Fibroblast of lung (primary cell): ENCODE measurements at regions not wholly inside any gene's neighbourhood (a gene's known extent, or its start where the extent isn't known, plus 50 kb on each side); places are given as distances from the start of the nearest gene placed in this dataset.

Experiments used
- DNase-seq, 2 donors: peaks; one replicate each; pipeline versions ENCODE4 v3.0.0 to v3.0.0-alpha.2; 2010; ENCODE audit warnings: low read depth in 2 of 2
- H2AFZ ChIP-seq: 2 replicates; pipeline ENCODE4 v1.5.1; 2012; ENCODE audit warnings: low read length, control low read depth, inconsistent platforms
- H3K27ac ChIP-seq: 2 replicates; pipeline ENCODE4 v1.5.1; 2011; ENCODE audit warnings: low read length, control low read depth; ENCODE audit not compliant: insufficient read depth
- H3K27me3 ChIP-seq: 2 replicates; pipeline ENCODE4 v1.5.1; 2011; ENCODE audit warnings: mild to moderate bottlenecking, low read length; ENCODE audit not compliant: control insufficient read depth, insufficient read depth
- H3K36me3 ChIP-seq: 2 replicates; pipeline ENCODE4 v1.5.1; 2011; ENCODE audit warnings: low read length; ENCODE audit not compliant: control insufficient read depth, insufficient read depth
- H3K4me1 ChIP-seq: 2 replicates; pipeline ENCODE4 v1.5.1; 2011; ENCODE audit warnings: low read length; ENCODE audit not compliant: control insufficient read depth, insufficient read depth; ENCODE audit errors: extremely low read depth
- H3K4me2 ChIP-seq: 2 replicates; pipeline ENCODE4 v1.5.1; 2011; ENCODE audit warnings: low read length, control low read depth; ENCODE audit not compliant: insufficient read depth; ENCODE audit errors: extremely low read depth
- H3K4me3 ChIP-seq, 4 experiments: fragments of 200-600 bp in 1 of 4; sonication (generic) in 1 of 4; replicated peaks in 1 of 4; 2 replicates each; pipeline ENCODE4 v1.5.1; 2011 to 2016; ENCODE audit warnings: low read length in 4 of 4, low read depth in 3 of 4, mild to moderate bottlenecking in 3 of 4, control low read depth in 2 of 4, inconsistent platforms in 1 of 4, mixed read lengths in 1 of 4; ENCODE audit not compliant: insufficient read depth in 1 of 4; ENCODE audit errors: control extremely low read depth in 1 of 4
- H3K79me2 ChIP-seq: 2 replicates; pipeline ENCODE4 v1.5.1; 2012; ENCODE audit warnings: mild to moderate bottlenecking, low read length, inconsistent platforms; ENCODE audit not compliant: control insufficient read depth, insufficient read depth
- H3K9ac ChIP-seq: 2 replicates; pipeline ENCODE4 v1.5.1; 2011; ENCODE audit warnings: mild to moderate bottlenecking, low read length, control low read depth; ENCODE audit not compliant: insufficient read depth
- H3K9me3 ChIP-seq: 2 replicates; pipeline ENCODE4 v1.5.1; 2012; ENCODE audit warnings: low read depth, low read length; ENCODE audit not compliant: control insufficient read depth, insufficient read depth
- H4K20me1 ChIP-seq: 2 replicates; pipeline ENCODE4 v1.5.1; 2011; ENCODE audit warnings: low read length; ENCODE audit not compliant: control insufficient read depth, insufficient read depth; ENCODE audit errors: extremely low read depth
- EZH2 ChIP-seq: IDR thresholded peaks from 2 replicates; pipeline ENCODE4 v1.5.1; 2012; ENCODE audit warnings: low read length, control low read depth, mild to moderate bottlenecking; ENCODE audit errors: missing control alignments
- TF ChIP-seq, protein P1 (sequence below), 2 donors: IDR thresholded peaks in 1 of 2; conservative IDR thresholded peaks in 1 of 2; 1 replicate in 1 of 2; 2 replicates in 1 of 2; pipeline ENCODE4 v1.5.1; 2011 to 2012; ENCODE audit warnings: low read length in 2 of 2, control low read depth in 1 of 2, inconsistent platforms in 1 of 2, low read depth in 1 of 2, mild to moderate bottlenecking in 1 of 2

DNA sequence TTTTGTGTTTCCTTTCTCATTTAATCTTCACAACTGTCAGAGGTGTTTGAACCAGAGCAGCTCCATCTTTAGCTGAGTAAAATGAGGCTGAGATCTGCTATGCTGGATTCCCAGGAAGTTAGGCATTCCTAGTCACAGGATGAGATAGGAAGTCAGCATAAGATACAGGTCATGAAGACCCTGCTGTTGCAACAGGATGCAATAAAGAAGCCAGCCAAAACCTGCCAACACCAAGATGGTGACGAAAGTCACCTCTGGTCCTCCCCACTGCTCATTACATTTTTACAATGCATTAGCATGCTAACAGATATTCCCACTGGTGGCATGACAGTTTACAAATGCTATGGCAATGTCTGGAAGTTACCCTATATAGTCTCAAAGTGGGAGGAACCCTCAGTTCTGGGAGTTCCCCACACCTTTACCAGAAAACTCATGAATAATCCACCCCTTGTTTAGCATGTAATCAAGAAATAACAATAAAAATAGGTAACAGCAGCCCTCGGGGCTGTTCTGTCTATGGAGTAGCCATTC, 262.2 kb upstream of the FERMT1 start:
- Histone ChIP-seq H3K4me1 (no peaks in the 10 kb centered on the region), H3K27me3 (no peaks in the 10 kb centered on the region), H2AFZ (no peak overlapping the region), H4K20me1 (no peaks in the 10 kb centered on the region), H3K27ac (no peak overlapping the region), H3K36me3 (no peaks in the 10 kb centered on the region), H3K79me2 (no peaks in the 10 kb centered on the region), H3K4me3 (no peak overlapping the region), H3K9me3 (no peaks in the 10 kb centered on the region), H3K9ac (no peak overlapping the region), H3K4me2 (no peak overlapping the region)
- TF ChIP-seq, protein P1, sequence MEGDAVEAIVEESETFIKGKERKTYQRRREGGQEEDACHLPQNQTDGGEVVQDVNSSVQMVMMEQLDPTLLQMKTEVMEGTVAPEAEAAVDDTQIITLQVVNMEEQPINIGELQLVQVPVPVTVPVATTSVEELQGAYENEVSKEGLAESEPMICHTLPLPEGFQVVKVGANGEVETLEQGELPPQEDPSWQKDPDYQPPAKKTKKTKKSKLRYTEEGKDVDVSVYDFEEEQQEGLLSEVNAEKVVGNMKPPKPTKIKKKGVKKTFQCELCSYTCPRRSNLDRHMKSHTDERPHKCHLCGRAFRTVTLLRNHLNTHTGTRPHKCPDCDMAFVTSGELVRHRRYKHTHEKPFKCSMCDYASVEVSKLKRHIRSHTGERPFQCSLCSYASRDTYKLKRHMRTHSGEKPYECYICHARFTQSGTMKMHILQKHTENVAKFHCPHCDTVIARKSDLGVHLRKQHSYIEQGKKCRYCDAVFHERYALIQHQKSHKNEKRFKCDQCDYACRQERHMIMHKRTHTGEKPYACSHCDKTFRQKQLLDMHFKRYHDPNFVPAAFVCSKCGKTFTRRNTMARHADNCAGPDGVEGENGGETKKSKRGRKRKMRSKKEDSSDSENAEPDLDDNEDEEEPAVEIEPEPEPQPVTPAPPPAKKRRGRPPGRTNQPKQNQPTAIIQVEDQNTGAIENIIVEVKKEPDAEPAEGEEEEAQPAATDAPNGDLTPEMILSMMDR (conservative IDR thresholded peaks at IDR 0.05 in 1 of 2, IDR thresholded peaks at IDR 0.05 in 1 of 2; ENCODE audit: low read depth in 1 of 2, low read length in 2 of 2): no peak
- no peak for TF ChIP-seq EZH2
- DNase-seq: no peak

DNA sequence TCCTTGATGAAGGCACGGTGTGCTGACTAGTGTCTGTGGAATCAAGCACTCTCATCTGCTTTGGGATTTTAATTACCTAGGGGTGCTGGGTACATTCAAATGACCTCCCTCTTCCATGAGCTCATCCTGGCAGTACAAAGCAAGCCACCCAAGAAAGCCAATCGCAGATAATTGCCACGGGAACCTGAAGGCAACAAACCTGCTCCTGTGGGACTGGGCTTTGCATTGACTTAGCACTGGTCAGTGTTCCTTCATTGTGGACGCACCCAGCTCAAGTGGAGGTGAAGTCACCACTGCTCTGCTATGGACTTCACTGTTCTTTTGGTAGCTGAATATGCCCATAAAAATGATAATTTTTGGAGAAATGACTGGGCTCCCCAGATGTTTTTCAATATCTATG, 261.6 kb upstream of the FERMT1 start:
- H3K27me3 ChIP-seq: no peaks in the 10 kb centered on the region
- TF ChIP-seq, protein P1 (conservative IDR thresholded peaks at IDR 0.05 in 1 of 2, IDR thresholded peaks at IDR 0.05 in 1 of 2; ENCODE audit: low read depth in 1 of 2, low read length in 2 of 2): no peak

DNA sequence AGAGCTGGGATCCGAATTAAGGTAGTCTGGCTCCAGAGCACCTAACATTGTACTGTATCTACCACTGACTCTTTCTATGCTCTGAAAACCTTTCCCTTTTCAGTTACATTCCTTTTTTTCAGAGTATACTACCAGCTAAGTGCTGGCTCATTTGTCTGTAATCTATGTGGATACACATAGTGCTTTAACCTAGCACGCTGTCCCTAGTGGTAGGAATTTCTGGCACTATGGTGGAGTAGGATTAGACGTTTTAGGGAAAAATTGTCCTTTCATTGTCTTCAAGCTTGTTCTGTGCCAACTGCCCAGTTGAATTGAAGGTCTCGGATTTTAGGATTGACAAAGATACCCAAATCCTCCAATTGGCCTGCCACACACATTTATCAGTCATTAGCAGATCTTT, 259.1 kb upstream of the FERMT1 start:
- DNase-seq: peak; percentile 5 to 51

More for the DNA sequence above, 261.6 kb upstream of the FERMT1 start:
- no peak overlapping the region for H2AFZ ChIP-seq
- no peaks in the 10 kb centered on the region for H3K36me3 ChIP-seq
- no peak for DNase-seq
- no peak overlapping the region for H3K27ac ChIP-seq
- H3K9me3 ChIP-seq: no peaks in the 10 kb centered on the region
- H3K4me2 ChIP-seq: no peak overlapping the region
- no peak overlapping the region for H3K9ac ChIP-seq
- no peak overlapping the region for H3K4me3 ChIP-seq
- no peaks in the 10 kb centered on the region for H3K79me2 ChIP-seq
- no peaks in the 10 kb centered on the region for H3K4me1 ChIP-seq
- H4K20me1 ChIP-seq: no peaks in the 10 kb centered on the region

More for the DNA sequence above, 259.1 kb upstream of the FERMT1 start:
- no peaks in the 10 kb centered on the region for H3K4me1 ChIP-seq
- H2AFZ ChIP-seq: no peak overlapping the region
- H3K9ac ChIP-seq: no peak overlapping the region
- H3K9me3 ChIP-seq: no peaks in the 10 kb centered on the region
- H3K27me3 ChIP-seq: no peaks in the 10 kb centered on the region
- H3K4me3 ChIP-seq: no peak overlapping the region
- no peaks in the 10 kb centered on the region for H3K79me2 ChIP-seq
- no peaks in the 10 kb centered on the region for H4K20me1 ChIP-seq
- no peak overlapping the region for H3K27ac ChIP-seq
- no peak overlapping the region for H3K4me2 ChIP-seq
- no peak for TF ChIP-seq EZH2
- TF ChIP-seq, protein P1 (conservative IDR thresholded peaks at IDR 0.05 in 1 of 2, IDR thresholded peaks at IDR 0.05 in 1 of 2; ENCODE audit: low read depth in 1 of 2, low read length in 2 of 2): peak in 1 of 2 donors; percentile 72
- H3K36me3 ChIP-seq: no peaks in the 10 kb centered on the region
